K562 (cell line): ENCODE measurements at regions not wholly inside any gene's neighbourhood (a gene's known extent, or its start where the extent isn't known, plus 50 kb on each side); places are given as distances from the start of the nearest gene placed in this dataset.

Experiments
- ATAC-seq: fragments of 200-7000 bp; cut with Tn5 transposase; 3 replicates; pipeline ENCODE4 v1.9.1; 2020; ENCODE audit warnings: moderate library complexity
- BruUV-seq: library from RNA; stranded (reverse); fragments of 400-500 nt; replicated peaks from 2 replicates; lab custom pipeline; 2021; lab: Mats Ljungman, UMichigan
- CTCF ChIA-PET: fragments of 300-600 bp; formaldehyde crosslinking; extraction: SDS; loops from one replicate; lab custom pipeline; 2021; ENCODE audit warnings: low intra/inter-chr PET ratio; lab: Yijun Ruan, JAX
- POLR2A ChIA-PET: fragments of 300-600, 350-650 bp; sonication (Branson Sonifier 250); formaldehyde crosslinking; extraction: SDS; loops from one replicate; lab custom pipeline; 2021; ENCODE audit warnings: antibody characterized with exemption, inconsistent platforms; lab: Yijun Ruan, JAX
- DNase-seq, 4 experiments: peaks; one replicate each; pipeline versions ENCODE4 v3.0.0 to v3.0.0-alpha.2; 2011 to 2018; ENCODE audit warnings: low spot score in 3 of 4, mixed read lengths in 3 of 4; ENCODE audit errors: extremely low read depth in 1 of 4
- FAIRE-seq: peaks from 2 replicates; lab custom pipeline; 2011; peaks lifted over from hg19 to GRCh38; lab: Jason Lieb, UNC
- H2AFZ ChIP-seq: 2 replicates; pipeline ENCODE4 v1.6.0; 2011; ENCODE audit warnings: low read depth, low read length, control low read depth, inconsistent platforms
- H3K27ac ChIP-seq: fragments of 200-600 bp; 3 replicates; pipeline ENCODE4 v1.8.0; 2011; ENCODE audit warnings: low read depth, mild to moderate bottlenecking, control low read depth, inconsistent platforms, low read length, moderate library complexity, mixed read lengths; ENCODE audit errors: extremely low read depth
- H3K27me3 ChIP-seq, 2 experiments: fragments of 300-600 bp in 1 of 2; 2 replicates in 1 of 2; 3 replicates in 1 of 2; pipeline versions ENCODE4 v1.6.0 to v1.8.0; 2011; ENCODE audit warnings: inconsistent platforms in 2 of 2, low read length in 2 of 2, mild to moderate bottlenecking in 1 of 2, mixed read lengths in 1 of 2, moderate library complexity in 1 of 2; ENCODE audit not compliant: control insufficient read depth in 2 of 2, insufficient read depth in 2 of 2
- H3K36me3 ChIP-seq: fragments of 300-600 bp; 3 replicates; pipeline ENCODE4 v1.8.0; 2011; ENCODE audit warnings: mild to moderate bottlenecking, low read length, inconsistent platforms; ENCODE audit not compliant: control insufficient read depth, insufficient read depth
- H3K4me1 ChIP-seq, 2 experiments: fragments of 200-600 bp in 1 of 2; replicated peaks in 1 of 2; 2 replicates in 1 of 2; 3 replicates in 1 of 2; pipeline versions ENCODE4 v1.5.1 to v1.8.0; 2011; ENCODE audit warnings: inconsistent platforms in 2 of 2, low read length in 2 of 2, mild to moderate bottlenecking in 1 of 2, mixed read lengths in 1 of 2, moderate library complexity in 1 of 2; ENCODE audit not compliant: control insufficient read depth in 2 of 2, insufficient read depth in 2 of 2
- H3K4me2 ChIP-seq: 2 replicates; pipeline ENCODE4 v1.6.1; 2011; ENCODE audit warnings: low read length, control low read depth, inconsistent platforms, mixed read lengths; ENCODE audit not compliant: insufficient read depth
- H3K4me3 ChIP-seq: fragments of 200-600 bp; sonication (generic), shearing (Covaris generic); 2 replicates; pipeline ENCODE4 v1.5.1; 2016; ENCODE audit warnings: control low read depth, inconsistent platforms
- H3K79me2 ChIP-seq: fragments of 200-600 bp; 3 replicates; pipeline ENCODE4 v1.8.0; 2011; ENCODE audit warnings: low read length, inconsistent platforms; ENCODE audit not compliant: control insufficient read depth, insufficient read depth
- H3K9ac ChIP-seq, 2 experiments: 2 replicates each; pipeline versions ENCODE4 v1.6.0 to v1.6.1; 2011; ENCODE audit warnings: low read depth in 2 of 2, low read length in 2 of 2, control low read depth in 1 of 2, inconsistent platforms in 1 of 2, mild to moderate bottlenecking in 1 of 2, mixed read lengths in 1 of 2; ENCODE audit not compliant: insufficient read depth in 1 of 2
- H3K9me1 ChIP-seq: one replicate; pipeline ENCODE4 v1.6.0; 2011; ENCODE audit warnings: inconsistent platforms, mild to moderate bottlenecking, low read length, moderate library complexity; ENCODE audit not compliant: control insufficient read depth, insufficient read depth
- H3K9me3 ChIP-seq: replicated peaks from 2 replicates; pipeline ENCODE4 v1.5.1; 2011; ENCODE audit warnings: low read depth, low read length, inconsistent platforms; ENCODE audit not compliant: control insufficient read depth, insufficient read depth
- H4K20me1 ChIP-seq: replicated peaks from 2 replicates; pipeline ENCODE4 v1.6.1; 2011; ENCODE audit warnings: low read length, inconsistent platforms, mixed read lengths; ENCODE audit not compliant: control insufficient read depth, insufficient read depth
- CBFA2T3 ChIP-seq: fragments of 450-650 bp; IDR thresholded peaks from 2 replicates; pipeline ENCODE4 v1.6.1; 2017
- DLX4 ChIP-seq: fragments of 250-450 bp; sonication (Bioruptor Pico); IDR thresholded peaks from 2 replicates; pipeline ENCODE4 v1.6.1; 2021; ENCODE audit warnings: mild to moderate bottlenecking
- FOXP4 ChIP-seq: sonication (generic); formaldehyde crosslinking; IDR thresholded peaks from 2 replicates; pipeline ENCODE4 v1.8.0; 2022; ENCODE audit warnings: mild to moderate bottlenecking, missing genetic modification reagents, borderline replicate concordance
- ILF3 ChIP-seq: fragments of 450-650 bp; IDR thresholded peaks from 2 replicates; pipeline ENCODE4 v1.6.1; 2018; ENCODE audit warnings: antibody characterized with exemption, mild to moderate bottlenecking, moderate library complexity, borderline replicate concordance
- NR2C1 ChIP-seq, 2 experiments: fragments of 450-650 bp; IDR thresholded peaks; 2 replicates each; pipeline ENCODE4 v1.6.1; 2017; ENCODE audit warnings: mild to moderate bottlenecking in 2 of 2, antibody characterized with exemption in 1 of 2, inconsistent platforms in 1 of 2, missing compliant biosample characterization in 1 of 2, missing genetic modification characterization in 1 of 2
- PRPF4 ChIP-seq: fragments of 200-400 bp; formaldehyde crosslinking; IDR thresholded peaks from one replicate; pipeline ENCODE4 v1.6.1; 2017; ENCODE audit warnings: low read length, low read depth, mild to moderate bottlenecking; ENCODE audit not compliant: insufficient read depth, poor library complexity, severe bottlenecking
- SIRT6 ChIP-seq: IDR thresholded peaks from one replicate; pipeline ENCODE4 v1.6.1; 2012; ENCODE audit warnings: low read depth, mild to moderate bottlenecking, control low read depth, inconsistent platforms, low read length, moderate library complexity
- ZNF121 ChIP-seq: sonication (generic); formaldehyde crosslinking; conservative IDR thresholded peaks from 2 replicates; pipeline ENCODE4 v1.8.0; 2022; ENCODE audit warnings: missing genetic modification reagents
- ZNF778 ChIP-seq: fragments of 450-650 bp; formaldehyde crosslinking; IDR thresholded peaks from 2 replicates; pipeline ENCODE4 v1.4.0; 2020; ENCODE audit warnings: mild to moderate bottlenecking, moderate library complexity
- WGBS: fragments of 100-300 bp; shearing (Covaris generic); methylation state at CpG from one replicate; pipeline ENCODE4 v1.1.6; 2016; ENCODE audit warnings: low coverage, mixed read lengths; ENCODE audit not compliant: insufficient coverage; ENCODE audit errors: missing lambda C conversion rate; 5-methylcytosine and 5-hydroxymethylcytosine counted together
- in situ Hi-C: fragments of 300-500 bp; cut with MboI; formaldehyde crosslinking; loops from 4 replicates; pipeline ENCODE4 v1.15.0; 2018; ENCODE audit warnings: inconsistent platforms, mixed read lengths
- intact Hi-C: fragments of 100-400 bp; cut with micrococcal nuclease; formaldehyde crosslinking; loops from 2 replicates; pipeline ENCODE4 v1.14.2; 2022

GRCh38 chr7:120014925-120015465 is 258.0 kb upstream of the KCND2 start:
- Histone ChIP-seq H3K27me3 (no peaks in the 10 kb centered on the region), H3K4me3 (no peak overlapping the region), H3K4me2 (no peak overlapping the region), H4K20me1 (no peaks in the 10 kb centered on the region), H3K9me3 (no peaks in the 10 kb centered on the region), H3K4me1 (no peaks in the 10 kb centered on the region), H2AFZ (no peak overlapping the region), H3K79me2 (no peaks in the 10 kb centered on the region), H3K9ac (no peak overlapping the region), H3K36me3 (no peaks in the 10 kb centered on the region), H3K27ac (no peak overlapping the region), H3K9me1 (no peaks in the 10 kb centered on the region)
- in situ Hi-C loops: no loop called here
- FAIRE-seq (no peak), ATAC-seq (no peak), DNase-seq (no peak)
- CTCF ChIA-PET: no interaction called here
- TF ChIP-seq ILF3 (no peak), NR2C1 (IDR thresholded peaks at IDR 0.05) (no peak), NR2C1 (tag; IDR thresholded peaks at IDR 0.05) (no peak), ZNF121 (CRISPR knock-in tag) (no peak), PRPF4 (no peak), CBFA2T3 (no peak), DLX4 (CRISPR knock-in tag) (no peak), FOXP4 (no peak), SIRT6 (no peak), ZNF778 (CRISPR knock-in tag) (no peak)
- intact Hi-C loops: no loop called here
- POLR2A ChIA-PET: no interaction called here
- WGBS: 17% methylated on average over 4 of the region's 4 CpGs
- BruUV-seq: no TSS peak
